GM21723 (cell line): ENCODE measurements at regions not wholly inside any gene's neighbourhood (a gene's known extent, or its start where the extent isn't known, plus 50 kb on each side); places are given as distances from the start of the nearest gene placed in this dataset.
"Not testable (repeated sequence)": the region's sequence is repeated elsewhere in the genome, so short reads cannot be mapped to it uniquely, and the experiment has no call there.

Experiments used
- ATAC-seq: cut with Tn5 transposase; IDR thresholded peaks from one replicate; pipeline ENCODE4 v1.9.1; 2021; ENCODE audit warnings: mild to moderate bottlenecking, moderate library complexity; ENCODE audit not compliant: unreplicated experiment

- not testable (repeated sequence) for ATAC-seq
Observed at GRCh38 chr16:29089679-29090078, 104.8 kb downstream of the LAT start.

GRCh38 chr16:29087673-29088072, 102.8 kb downstream of the LAT start:
- not testable (repeated sequence) for ATAC-seq

DNA sequence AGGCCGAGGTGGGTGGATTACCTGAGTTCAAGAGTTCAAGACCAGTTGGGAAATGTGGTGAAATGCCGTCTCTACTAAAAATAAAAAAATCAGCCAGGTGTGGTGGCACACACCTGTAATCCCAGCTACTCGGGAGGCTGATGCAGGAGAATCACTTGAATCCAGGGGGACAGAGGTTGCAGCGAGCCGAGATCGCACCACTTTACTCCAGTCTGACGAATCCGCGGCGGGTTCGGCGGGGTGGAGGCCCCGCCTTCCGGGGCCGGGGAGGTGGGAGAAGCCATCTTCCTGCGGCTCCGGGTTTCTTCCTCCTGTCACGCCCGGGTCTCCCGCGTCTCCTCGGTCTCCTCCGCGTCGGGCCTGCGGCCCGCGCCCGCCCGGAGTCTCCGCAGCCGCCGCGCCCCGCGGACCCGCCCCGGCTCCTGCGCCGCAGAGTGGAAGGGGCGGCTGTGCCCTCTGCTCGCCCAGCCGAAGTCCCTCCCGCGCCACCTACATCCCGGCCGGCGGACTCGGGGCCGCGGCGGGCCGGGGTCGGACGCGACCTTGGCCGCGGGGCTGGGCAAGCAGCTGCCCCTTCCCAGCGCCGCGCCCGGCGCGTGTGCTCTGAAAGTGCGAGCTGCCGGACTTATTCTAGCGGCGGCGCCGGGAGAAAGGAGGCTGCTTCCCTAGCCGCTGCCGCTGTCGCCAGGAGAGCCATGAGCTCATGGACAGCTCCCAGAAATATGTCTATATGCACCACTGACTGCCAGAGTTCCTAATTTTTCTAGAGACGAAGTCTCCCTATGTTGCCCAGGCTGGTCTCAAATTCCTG, 97.2 kb downstream of the LAT start:
- not testable (repeated sequence) for ATAC-seq

DNA sequence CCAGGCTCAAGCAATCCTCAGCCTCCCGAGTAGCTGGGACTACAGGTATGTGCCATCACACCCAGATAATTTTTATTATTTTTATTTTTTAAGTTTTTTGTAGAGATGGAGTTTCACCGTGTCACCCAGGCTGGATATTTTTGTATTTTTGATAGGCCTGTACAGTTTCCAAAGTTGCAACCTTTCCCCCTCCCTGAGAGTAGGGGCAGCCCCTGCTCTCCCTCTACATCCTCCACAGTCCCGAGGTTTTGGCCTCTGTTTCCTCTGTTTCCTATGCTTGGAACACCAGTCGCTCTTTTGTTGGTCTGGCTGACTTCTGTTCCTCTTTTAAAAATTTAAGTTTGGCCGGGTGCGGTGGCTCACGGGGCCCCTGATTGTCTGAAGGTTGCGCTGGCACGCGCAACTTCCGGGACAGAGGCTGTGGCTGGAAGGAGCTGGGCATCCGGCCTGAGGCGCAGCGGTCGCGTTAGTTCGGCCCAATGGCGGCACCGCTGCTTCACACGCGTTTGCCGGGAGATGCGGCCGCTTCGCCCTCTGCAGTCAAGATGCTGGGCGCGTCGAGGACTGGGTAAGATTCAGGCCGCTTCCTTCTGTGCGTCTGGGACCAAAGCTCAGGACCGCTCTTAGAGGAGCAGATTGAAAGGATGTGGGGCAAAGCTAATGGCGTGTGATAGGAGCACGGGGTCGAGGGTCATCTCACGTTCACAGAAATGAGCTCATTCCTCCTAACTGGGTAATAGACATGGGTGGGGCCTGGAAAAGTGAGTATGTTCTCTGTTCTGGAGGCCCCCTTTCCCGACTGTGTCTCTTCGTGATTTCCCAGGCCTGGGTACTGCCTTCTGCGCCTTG, 89.9 kb downstream of the LAT start:
- peak; percentile 87 for ATAC-seq

- not testable (repeated sequence) for ATAC-seq
Observed at GRCh38 chr16:29062235-29062634, 77.4 kb downstream of the LAT start.

GRCh38 chr16:29061467-29061921, 76.6 kb downstream of the LAT start:
- ATAC-seq, result not testable (repeated sequence)

GRCh38 chr16:29060022-29060810, 75.4 kb downstream of the LAT start:
- ATAC-seq, result not testable (repeated sequence)

DNA sequence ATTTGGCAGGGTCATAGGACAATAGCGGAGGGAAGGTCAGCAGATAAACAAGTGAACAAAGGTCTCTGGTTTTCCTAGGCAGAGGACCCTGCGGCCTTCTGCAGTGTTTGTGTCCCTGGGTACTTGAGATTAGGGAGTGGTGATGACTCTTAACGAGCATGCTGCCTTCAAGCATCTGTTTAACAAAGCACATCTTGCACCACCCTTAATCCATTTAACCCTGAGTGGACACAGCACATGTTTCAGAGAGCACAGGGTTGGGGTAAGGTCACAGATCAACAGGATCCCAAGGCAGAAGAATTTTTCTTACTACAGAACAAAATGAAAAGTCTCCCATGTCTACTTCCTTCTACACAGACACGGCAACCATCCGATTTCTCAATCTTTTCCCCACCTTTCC, 74.7 kb downstream of the LAT start:
- not testable (repeated sequence) for ATAC-seq
